MCF 10A (cell line): ENCODE measurements at regions not wholly inside any gene's neighbourhood (a gene's known extent, or its start where the extent isn't known, plus 50 kb on each side); places are given as distances from the start of the nearest gene placed in this dataset.

Source experiments
- BruUV-seq: library from RNA; stranded (reverse); fragments of 400-500 nt; replicated peaks from 2 replicates; lab custom pipeline; 2021; lab: Mats Ljungman, UMichigan
- CTCF ChIA-PET: fragments of 300-600 bp; sonication (Branson Sonifier 250); formaldehyde crosslinking; extraction: SDS; loops from one replicate; lab custom pipeline; 2021; ENCODE audit warnings: antibody characterized with exemption, inconsistent platforms; lab: Yijun Ruan, JAX
- POLR2A ChIA-PET: fragments of 300-600, 350-650 bp; sonication (Branson Sonifier 250); formaldehyde crosslinking; extraction: SDS; loops from one replicate; lab custom pipeline; 2020; ENCODE audit warnings: antibody characterized with exemption, inconsistent platforms; lab: Yijun Ruan, JAX
- DNase-seq: peaks from one replicate; pipeline ENCODE4 v3.0.0-alpha.2; 2018; ENCODE audit not compliant: unreplicated experiment
- H3K27ac Mint-ChIP-seq: one replicate; pipeline ENCODE4 v1.8.0; 2022; ENCODE audit warnings: mild to moderate bottlenecking, low read depth, mixed read lengths; ENCODE audit not compliant: unreplicated experiment
- H3K27me3 Mint-ChIP-seq: one replicate; pipeline ENCODE4 v1.8.0; 2022; ENCODE audit warnings: mixed read lengths; ENCODE audit not compliant: insufficient read depth, unreplicated experiment
- H3K36me3 Mint-ChIP-seq: one replicate; pipeline ENCODE4 v1.8.0; 2022; ENCODE audit warnings: mild to moderate bottlenecking, moderate library complexity, mixed read lengths; ENCODE audit not compliant: insufficient read depth, unreplicated experiment
- H3K4me1 Mint-ChIP-seq: one replicate; pipeline ENCODE4 v1.8.0; 2022; ENCODE audit warnings: mixed read lengths; ENCODE audit not compliant: insufficient read depth, unreplicated experiment
- H3K4me3 Mint-ChIP-seq: one replicate; pipeline ENCODE4 v1.8.0; 2022; ENCODE audit warnings: mild to moderate bottlenecking, moderate library complexity, mixed read lengths; ENCODE audit not compliant: unreplicated experiment
- H3K9me3 Mint-ChIP-seq: one replicate; pipeline ENCODE4 v1.8.0; 2022; ENCODE audit warnings: mixed read lengths; ENCODE audit not compliant: unreplicated experiment
- intact Hi-C: fragments of 100-400 bp; cut with micrococcal nuclease; formaldehyde crosslinking; loops from 2 replicates; pipeline ENCODE4 v1.14.1; 2022
- TF ChIP-seq, protein P1 (sequence below): fragments of 200-600 bp; IDR thresholded peaks from one replicate; pipeline ENCODE4 v1.8.0; 2022; ENCODE audit warnings: antibody characterized with exemption, mild to moderate bottlenecking; ENCODE audit not compliant: unreplicated experiment

DNA sequence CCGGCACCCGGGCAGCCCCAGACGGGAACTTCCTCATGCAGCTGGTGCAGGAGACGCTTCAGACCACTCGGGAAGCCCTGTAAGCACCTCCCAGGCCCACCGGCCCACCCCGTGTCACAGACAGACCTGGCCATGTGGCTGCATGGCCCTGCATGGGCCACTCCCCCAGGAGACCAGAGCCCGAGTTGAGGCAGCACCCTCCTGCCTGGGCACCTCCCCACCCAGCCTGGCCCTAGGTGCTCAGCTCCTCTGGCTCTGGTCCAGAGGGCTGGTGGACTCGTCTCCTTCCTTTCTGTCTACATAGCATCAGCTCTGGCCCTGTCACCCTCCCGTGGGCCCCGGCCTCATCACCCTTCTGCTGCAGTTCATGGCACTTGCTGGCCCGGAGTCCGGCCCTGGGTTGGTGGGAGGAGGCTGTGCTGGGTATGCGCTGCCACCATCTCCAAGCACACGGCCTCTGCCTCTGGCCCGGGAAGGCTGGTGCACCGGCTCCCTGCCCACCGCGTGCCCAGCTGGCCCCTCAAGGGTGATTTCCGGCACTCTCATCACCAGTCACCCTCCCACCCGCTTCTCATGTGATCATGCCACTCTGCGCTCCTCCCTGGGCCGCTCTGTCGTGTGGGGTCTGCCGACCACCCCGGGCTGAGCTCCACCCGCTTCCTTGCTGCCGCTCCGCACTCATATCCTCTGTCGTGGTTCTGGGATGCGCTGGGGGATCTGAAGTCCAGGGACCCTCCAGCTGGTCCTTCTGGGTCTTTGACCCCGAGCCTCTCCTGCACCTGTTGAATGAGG is 53.1 kb upstream of the DPYSL4 start:
- no TSS peak for BruUV-seq
- TF ChIP-seq, protein P1, sequence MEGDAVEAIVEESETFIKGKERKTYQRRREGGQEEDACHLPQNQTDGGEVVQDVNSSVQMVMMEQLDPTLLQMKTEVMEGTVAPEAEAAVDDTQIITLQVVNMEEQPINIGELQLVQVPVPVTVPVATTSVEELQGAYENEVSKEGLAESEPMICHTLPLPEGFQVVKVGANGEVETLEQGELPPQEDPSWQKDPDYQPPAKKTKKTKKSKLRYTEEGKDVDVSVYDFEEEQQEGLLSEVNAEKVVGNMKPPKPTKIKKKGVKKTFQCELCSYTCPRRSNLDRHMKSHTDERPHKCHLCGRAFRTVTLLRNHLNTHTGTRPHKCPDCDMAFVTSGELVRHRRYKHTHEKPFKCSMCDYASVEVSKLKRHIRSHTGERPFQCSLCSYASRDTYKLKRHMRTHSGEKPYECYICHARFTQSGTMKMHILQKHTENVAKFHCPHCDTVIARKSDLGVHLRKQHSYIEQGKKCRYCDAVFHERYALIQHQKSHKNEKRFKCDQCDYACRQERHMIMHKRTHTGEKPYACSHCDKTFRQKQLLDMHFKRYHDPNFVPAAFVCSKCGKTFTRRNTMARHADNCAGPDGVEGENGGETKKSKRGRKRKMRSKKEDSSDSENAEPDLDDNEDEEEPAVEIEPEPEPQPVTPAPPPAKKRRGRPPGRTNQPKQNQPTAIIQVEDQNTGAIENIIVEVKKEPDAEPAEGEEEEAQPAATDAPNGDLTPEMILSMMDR: no peak
- Mint-ChIP-seq H3K36me3 (peaks cover 6% of the 10 kb centered on the region), H3K4me1 (peaks cover 5% of the 10 kb centered on the region), H3K9me3 (peaks cover 2% of the 10 kb centered on the region), H3K27me3 (peaks cover 10% of the 10 kb centered on the region), H3K27ac (no peak overlapping the region), H3K4me3 (no peak overlapping the region)
- DNase-seq: no peak
- POLR2A ChIA-PET: no interaction called here
- CTCF ChIA-PET: interaction anchor here (0.6 to 2.3 kb wide), 4 partner anchors 9 to 95 kb away, joined by 3 to 10 read pairs (median 4); no protein-coding TSS in a partner anchor
- intact Hi-C loops: no loop called here

DNA sequence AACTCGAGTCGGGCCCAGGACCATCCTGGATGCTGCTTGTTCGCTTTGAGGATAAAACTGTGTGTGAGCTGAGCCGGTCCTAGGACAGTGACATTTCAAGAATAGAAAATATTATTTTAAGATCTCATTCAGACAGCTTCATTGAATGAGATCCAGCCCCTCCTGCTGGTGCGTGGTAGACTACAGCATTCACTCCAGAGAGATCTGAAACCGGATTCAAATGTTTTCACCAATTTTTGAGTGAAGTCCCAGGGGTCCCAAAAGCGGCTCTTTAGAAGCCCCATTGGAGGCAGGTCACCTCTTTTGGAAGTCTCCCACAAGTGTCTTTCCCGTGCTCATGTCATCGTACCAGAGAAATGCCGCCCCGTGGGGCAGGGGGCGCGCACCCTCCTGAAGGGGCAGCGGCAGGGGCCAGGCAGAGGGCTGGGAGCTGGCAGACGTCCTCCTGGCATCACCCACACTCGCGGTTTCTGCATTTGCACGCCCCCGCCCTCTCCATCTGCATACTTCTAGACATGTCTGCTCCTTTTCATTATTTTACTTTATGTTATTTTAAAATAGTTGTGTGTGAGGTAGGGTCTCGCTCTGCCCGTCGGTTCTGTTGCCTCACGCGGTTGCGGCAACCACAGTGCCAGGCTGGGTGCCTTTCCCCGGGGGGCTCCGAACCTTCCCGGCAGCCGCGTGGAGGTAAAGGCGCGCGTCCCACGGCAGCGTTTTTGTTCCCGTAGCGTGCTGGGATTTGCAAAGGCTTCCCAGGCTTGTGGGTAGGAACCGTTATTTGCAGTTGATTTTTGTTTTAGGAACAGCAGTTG is 52.3 kb upstream of the DPYSL4 start:
- Mint-ChIP-seq H3K27ac (no peak overlapping the region), H3K4me1 (peaks cover 5% of the 10 kb centered on the region), H3K36me3 (peaks cover 6% of the 10 kb centered on the region), H3K27me3 (peaks cover 2% of the 10 kb centered on the region), H3K4me3 (no peak overlapping the region), H3K9me3 (no peaks in the 10 kb centered on the region)
- TF ChIP-seq, protein P1: no peak
- ChIA-PET CTCF (interaction anchor here (0.6 to 2.3 kb wide), 5 partner anchors 8 to 96 kb away, joined by 3 to 10 read pairs (median 4); no protein-coding TSS in a partner anchor), POLR2A (no interaction called here)
- no TSS peak for BruUV-seq
- DNase-seq: no peak
- intact Hi-C loops: no loop called here

DNA sequence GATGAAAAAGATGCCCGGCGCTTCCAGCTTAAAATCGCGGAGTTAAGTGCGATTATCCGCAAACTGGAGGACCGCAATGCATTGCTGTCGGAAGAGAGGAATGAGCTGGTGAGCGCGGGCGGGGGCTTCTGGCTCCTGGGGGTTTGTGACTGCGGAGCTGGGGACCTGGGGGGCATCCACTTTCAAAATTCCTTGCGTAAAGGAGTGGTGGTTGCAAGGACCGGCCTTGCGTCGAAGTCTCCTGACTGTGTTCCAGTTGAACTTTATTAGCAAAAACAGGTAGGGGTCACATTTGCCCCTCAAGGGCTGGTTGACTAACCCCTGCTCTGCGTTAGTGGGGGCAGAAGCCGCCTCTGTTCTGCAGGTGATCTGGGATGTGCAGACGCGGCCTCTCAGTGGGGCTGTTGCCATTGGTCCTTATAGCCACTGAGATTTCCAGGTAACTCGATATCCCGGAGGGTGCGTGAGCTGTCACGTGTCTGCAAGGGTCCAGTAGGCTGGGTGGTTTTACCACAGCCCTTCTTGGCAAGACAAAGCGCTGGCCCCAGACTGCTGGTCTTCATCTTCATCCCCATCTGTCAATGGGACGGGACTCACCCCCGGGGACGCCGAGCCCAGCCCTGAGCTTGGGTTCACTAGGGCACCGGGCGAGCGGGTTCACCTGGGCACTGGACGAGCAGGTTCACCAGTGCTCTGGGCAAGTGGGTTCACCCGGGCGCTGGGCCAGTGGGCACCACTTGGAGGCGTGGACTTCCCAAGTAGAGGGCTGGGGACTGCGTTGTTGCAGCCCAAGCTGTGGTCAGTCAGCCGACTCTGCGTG is 51.5 kb upstream of the DPYSL4 start:
- ChIA-PET CTCF (interaction anchor here (0.7 to 2.3 kb wide), 2 partner anchors 7 to 13 kb away, joined by 3 to 10 read pairs; no protein-coding TSS in a partner anchor), POLR2A (no interaction called here)
- Mint-ChIP-seq H3K4me3 (no peak overlapping the region), H3K27ac (no peak overlapping the region), H3K36me3 (peaks cover 2% of the 10 kb centered on the region), H3K27me3 (no peaks in the 10 kb centered on the region), H3K4me1 (peaks cover 5% of the 10 kb centered on the region), H3K9me3 (no peaks in the 10 kb centered on the region)
- no TSS peak for BruUV-seq
- intact Hi-C loops: no loop called here
- TF ChIP-seq, protein P1: no peak
- no peak for DNase-seq
